Gastroesophageal sphincter (tissue), 4 donors: ENCODE measurements at regions not wholly inside any gene's neighbourhood (a gene's known extent, or its start where the extent isn't known, plus 50 kb on each side); places are given as distances from the start of the nearest gene placed in this dataset.

Experiments
- ATAC-seq: fragments of 150-250 bp; one replicate; pipeline ENCODE4 v1.9.1; 2016; ENCODE audit warnings: mild to moderate bottlenecking, moderate library complexity
- H3K27ac ChIP-seq, 4 donors: fragments of 200-600 bp; sonication (generic) in 3 of 4; 1 replicate in 3 of 4; 2 replicates in 1 of 4; pipeline ENCODE4 v1.5.1; 2016 to 2019
- H3K27me3 ChIP-seq: fragments of 200-600 bp; sonication (generic); one replicate; pipeline ENCODE4 v1.5.1; 2019
- H3K36me3 ChIP-seq, 2 donors: fragments of 200-600 bp; sonication (generic); one replicate each; pipeline ENCODE4 v1.5.1; 2019; ENCODE audit warnings: control low read depth in 1 of 2
- H3K4me1 ChIP-seq, 3 donors: fragments of 200-600 bp; sonication (generic); 1 replicate in 2 of 3; 2 replicates in 1 of 3; pipeline ENCODE4 v1.5.1; 2016 to 2019; ENCODE audit warnings: control low read depth in 2 of 3
- H3K4me3 ChIP-seq, 2 donors: fragments of 200-600 bp; sonication (generic); one replicate each; pipeline ENCODE4 v1.5.1; 2019; ENCODE audit warnings: mild to moderate bottlenecking in 1 of 2, moderate library complexity in 1 of 2
- H3K9me3 ChIP-seq, 3 donors: fragments of 200-600 bp; sonication (generic); one replicate each; pipeline ENCODE4 v1.5.1; 2017 to 2019; ENCODE audit warnings: control low read depth in 2 of 3
- EP300 ChIP-seq: sonication (generic); formaldehyde crosslinking; IDR thresholded peaks from one replicate; pipeline ENCODE4 v1.6.1; 2017; ENCODE audit warnings: antibody characterized with exemption, mild to moderate bottlenecking
- POLR2A ChIP-seq, 2 donors: fragments of 450-650 bp; IDR thresholded peaks; one replicate each; pipeline ENCODE4 v1.6.1; 2017; ENCODE audit warnings: antibody characterized with exemption in 2 of 2, mild to moderate bottlenecking in 2 of 2, moderate library complexity in 1 of 2
- POLR2AphosphoS5 ChIP-seq: sonication (generic); formaldehyde crosslinking; IDR thresholded peaks from one replicate; pipeline ENCODE4 v1.6.1; 2017; ENCODE audit warnings: antibody characterized with exemption
- WGBS, 2 donors: methylation state at CpG; one replicate each; pipeline ENCODE4 v1.1.5; 2018; ENCODE audit warnings: low coverage in 1 of 2; 5-methylcytosine and 5-hydroxymethylcytosine counted together
- TF ChIP-seq, protein P1 (sequence below), 4 experiments: fragments of 200-600 bp in 2 of 4; fragments of 450-650 bp in 2 of 4; sonication (generic) in 1 of 4; IDR thresholded peaks; one replicate each; pipeline ENCODE4 v1.5.1; 2017 to 2019; ENCODE audit warnings: antibody characterized with exemption in 4 of 4, mild to moderate bottlenecking in 2 of 4, moderate library complexity in 2 of 4

GRCh38 chr2:7683708-7684107, 766.5 kb downstream of the RNF144A start:
- H3K4me1 ChIP-seq: no peaks in the 10 kb centered on the region
- no peaks in the 10 kb centered on the region for H3K36me3 ChIP-seq
- TF ChIP-seq EP300 (no peak), POLR2AphosphoS5 (no peak), POLR2A (IDR thresholded peaks at IDR 0.05) (no peak)
- TF ChIP-seq, protein P1, sequence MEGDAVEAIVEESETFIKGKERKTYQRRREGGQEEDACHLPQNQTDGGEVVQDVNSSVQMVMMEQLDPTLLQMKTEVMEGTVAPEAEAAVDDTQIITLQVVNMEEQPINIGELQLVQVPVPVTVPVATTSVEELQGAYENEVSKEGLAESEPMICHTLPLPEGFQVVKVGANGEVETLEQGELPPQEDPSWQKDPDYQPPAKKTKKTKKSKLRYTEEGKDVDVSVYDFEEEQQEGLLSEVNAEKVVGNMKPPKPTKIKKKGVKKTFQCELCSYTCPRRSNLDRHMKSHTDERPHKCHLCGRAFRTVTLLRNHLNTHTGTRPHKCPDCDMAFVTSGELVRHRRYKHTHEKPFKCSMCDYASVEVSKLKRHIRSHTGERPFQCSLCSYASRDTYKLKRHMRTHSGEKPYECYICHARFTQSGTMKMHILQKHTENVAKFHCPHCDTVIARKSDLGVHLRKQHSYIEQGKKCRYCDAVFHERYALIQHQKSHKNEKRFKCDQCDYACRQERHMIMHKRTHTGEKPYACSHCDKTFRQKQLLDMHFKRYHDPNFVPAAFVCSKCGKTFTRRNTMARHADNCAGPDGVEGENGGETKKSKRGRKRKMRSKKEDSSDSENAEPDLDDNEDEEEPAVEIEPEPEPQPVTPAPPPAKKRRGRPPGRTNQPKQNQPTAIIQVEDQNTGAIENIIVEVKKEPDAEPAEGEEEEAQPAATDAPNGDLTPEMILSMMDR (IDR thresholded peaks at IDR 0.05): no peak
- no peak overlapping the region for H3K4me3 ChIP-seq
- 55 to 59% methylated on average over 6 of the region's 6 CpGs for whole genome bisulfite sequencing, 2 donors
- H3K27me3 ChIP-seq: no peaks in the 10 kb centered on the region
- ATAC-seq: no peak
- no peak overlapping the region for H3K27ac ChIP-seq
- no peaks in the 10 kb centered on the region for H3K9me3 ChIP-seq

DNA sequence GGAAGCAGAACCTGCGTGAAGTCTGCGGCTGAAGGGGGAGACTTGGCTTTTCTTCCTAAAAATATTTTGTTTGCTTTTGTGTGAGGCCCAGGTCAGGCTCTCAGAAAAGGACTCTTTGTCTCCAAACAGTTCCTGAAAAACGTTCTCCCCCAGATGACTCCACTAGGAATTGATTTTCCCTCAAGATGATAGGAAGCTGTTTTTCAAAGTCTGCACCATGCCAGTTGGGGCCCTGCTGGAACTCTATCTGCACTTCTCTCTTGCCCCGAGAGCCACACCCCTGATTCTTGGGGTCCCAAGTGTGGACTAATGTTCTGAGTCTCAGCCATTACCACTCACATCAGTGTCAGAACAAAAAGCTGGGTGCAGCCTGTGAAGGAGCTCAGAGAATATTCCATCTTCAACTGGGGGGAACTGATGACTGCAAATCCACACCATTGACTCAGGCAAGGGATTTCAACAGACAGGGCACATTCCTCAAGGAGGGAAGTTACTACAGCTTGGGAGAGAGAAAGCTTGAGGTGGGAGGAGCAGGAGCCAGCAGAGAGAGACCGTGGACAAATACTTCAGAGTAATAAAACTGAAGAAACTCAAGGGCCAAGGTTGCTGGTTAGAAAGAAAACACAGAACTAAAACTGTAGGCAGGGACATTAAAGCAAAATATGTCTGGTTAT, 768.3 kb downstream of the RNF144A start:
- no peak overlapping the region for H3K27ac ChIP-seq
- no peak for TF ChIP-seq POLR2AphosphoS5
- no peak for TF ChIP-seq POLR2A (IDR thresholded peaks at IDR 0.05)
- no peak for TF ChIP-seq EP300
- TF ChIP-seq, protein P1 (IDR thresholded peaks at IDR 0.05): no peak
- H3K27me3 ChIP-seq: no peaks in the 10 kb centered on the region
- no peaks in the 10 kb centered on the region for H3K4me1 ChIP-seq
- no peak for ATAC-seq
- no peaks in the 10 kb centered on the region for H3K36me3 ChIP-seq
- H3K9me3 ChIP-seq: no peaks in the 10 kb centered on the region
- WGBS, 2 donors: 69 to 74% methylated on average over 2 to 5 of the region's 5 CpGs
- H3K4me3 ChIP-seq: no peak overlapping the region

DNA sequence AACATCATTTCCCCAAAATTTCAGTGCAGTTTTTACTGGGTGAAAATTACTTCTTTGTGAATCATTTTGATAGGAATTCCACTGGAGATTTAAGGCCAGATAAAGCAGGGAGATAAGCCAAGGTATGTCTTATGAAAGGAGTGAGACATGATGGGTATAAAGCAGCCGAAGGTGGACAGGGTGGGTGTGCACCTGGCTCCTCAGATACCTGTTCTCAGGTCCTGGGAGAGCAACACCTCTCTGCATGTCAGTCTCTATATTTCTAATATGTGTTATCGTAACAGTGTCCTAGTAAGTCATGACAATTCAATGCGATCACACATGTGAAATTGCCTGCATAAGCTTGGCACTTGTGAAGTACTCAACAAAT, 768.8 kb downstream of the RNF144A start:
- no peak for ATAC-seq
- 93 to 96% methylated on average over 3 of the region's 3 CpGs for WGBS, 2 donors
- no peak overlapping the region for H3K27ac ChIP-seq
- TF ChIP-seq POLR2AphosphoS5 (no peak), POLR2A (IDR thresholded peaks at IDR 0.05) (no peak), EP300 (no peak)
- TF ChIP-seq, protein P1 (IDR thresholded peaks at IDR 0.05): no peak
- no peaks in the 10 kb centered on the region for H3K9me3 ChIP-seq
- no peak overlapping the region for H3K4me3 ChIP-seq
- H3K36me3 ChIP-seq: no peaks in the 10 kb centered on the region
- no peaks in the 10 kb centered on the region for H3K4me1 ChIP-seq
- no peaks in the 10 kb centered on the region for H3K27me3 ChIP-seq

DNA sequence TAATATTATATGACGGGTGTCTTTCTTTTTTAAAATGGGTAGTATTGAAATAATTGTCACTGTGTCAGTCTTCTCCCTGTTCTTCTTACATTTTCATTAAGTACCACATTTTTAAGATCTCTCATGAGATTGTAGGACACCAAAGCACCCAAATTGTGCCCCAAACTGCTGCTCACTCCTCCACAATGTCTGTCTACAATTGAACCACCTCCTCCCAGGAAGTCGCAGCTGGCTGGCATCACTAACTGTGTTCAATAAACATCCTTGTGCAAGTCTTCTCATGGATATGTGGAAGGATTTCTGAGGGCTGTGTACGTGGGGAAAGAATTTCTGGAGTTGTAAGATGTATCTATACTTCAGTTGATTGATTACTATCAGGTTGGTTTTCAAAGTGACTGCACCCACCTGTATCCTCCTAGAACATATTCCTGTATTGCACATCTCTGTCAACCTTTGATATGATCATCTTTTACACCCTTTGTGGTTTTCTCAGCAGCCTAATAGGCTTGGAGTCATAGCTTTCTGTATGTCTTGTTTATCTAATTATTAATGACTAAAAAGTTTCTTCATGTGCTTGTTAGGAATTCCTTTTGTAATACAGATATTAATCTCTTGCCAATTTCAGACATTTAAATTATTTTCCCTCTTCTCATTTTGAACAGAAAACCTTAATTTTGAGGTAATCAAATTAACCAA, 774.9 kb downstream of the RNF144A start:
- no peaks in the 10 kb centered on the region for H3K27me3 ChIP-seq
- WGBS, 2 donors: 51 to 82% methylated on average over 3 of the region's 3 CpGs
- no peak overlapping the region for H3K4me3 ChIP-seq
- H3K9me3 ChIP-seq: no peaks in the 10 kb centered on the region
- H3K27ac ChIP-seq: no peak overlapping the region
- H3K36me3 ChIP-seq: no peaks in the 10 kb centered on the region
- no peak for ATAC-seq
- H3K4me1 ChIP-seq: no peaks in the 10 kb centered on the region
- no peak for TF ChIP-seq POLR2A (IDR thresholded peaks at IDR 0.05)
- TF ChIP-seq EP300: no peak
- TF ChIP-seq, protein P1 (IDR thresholded peaks at IDR 0.05): no peak

GRCh38 chr2:7692657-7693161, 775.5 kb downstream of the RNF144A start:
- Histone ChIP-seq H3K36me3 (no peaks in the 10 kb centered on the region), H3K27me3 (no peaks in the 10 kb centered on the region), H3K4me3 (no peak overlapping the region), H3K4me1 (no peaks in the 10 kb centered on the region), H3K27ac (no peak overlapping the region), H3K9me3 (no peaks in the 10 kb centered on the region)
- TF ChIP-seq, protein P1 (IDR thresholded peaks at IDR 0.05): no peak
- TF ChIP-seq EP300: no peak
- no peak for TF ChIP-seq POLR2AphosphoS5
- TF ChIP-seq POLR2A (IDR thresholded peaks at IDR 0.05): no peak
- WGBS, 2 donors: 100% methylated on average over 1 of the region's 1 CpG; no CpG with 5 or more reads in 1 of the 2 donors
- ATAC-seq: peak; percentile 92
